ENCODE measurements at regions not wholly inside any gene's neighbourhood (a gene's known extent, or its start where the extent isn't known, plus 50 kb on each side); places are given as distances from the start of the nearest gene placed in this dataset.

GRCh38 chr12:46554460-46554859, 181.9 kb upstream of the SLC38A2 start:
- Histone ChIP-seq H3K4me3 (ENCODE audit: low read depth, low read length, poor library complexity, severe bottlenecking) (no peak overlapping the region), H3K9ac (ENCODE audit: low read length) (no peak overlapping the region), H3K9me2 (ENCODE audit: low read depth, low read length) (no peaks in the 10 kb centered on the region), H2AFZ (ENCODE audit: low read length) (no peak overlapping the region), H3K27me3 (ENCODE audit: insufficient read depth, low read length) (no peaks in the 10 kb centered on the region), H3K36me3 (ENCODE audit: insufficient read depth, low read length) (no peaks in the 10 kb centered on the region), H3K4me2 (ENCODE audit: low read length) (no peak overlapping the region), H3K4me1 (ENCODE audit: insufficient read depth, low read length, severe bottlenecking) (no peaks in the 10 kb centered on the region), H3K9me3 (ENCODE audit: low read length) (no peaks in the 10 kb centered on the region), H3K27ac (ENCODE audit: low read depth, low read length, poor library complexity, severe bottlenecking) (no peak overlapping the region), H4K20me1 (ENCODE audit: insufficient read depth, low read length) (no peaks in the 10 kb centered on the region), H3K79me2 (ENCODE audit: insufficient read depth, low read length) (no peaks in the 10 kb centered on the region), H3F3A (ENCODE audit: insufficient read depth, low read length) (no peaks in the 10 kb centered on the region)
- TF ChIP-seq EZH2 (IDR thresholded peaks at IDR 0.05; ENCODE audit: borderline replicate concordance, low read length) (no peak), CTCF (IDR thresholded peaks at IDR 0.05; ENCODE audit: low read length) (no peak)

DNA sequence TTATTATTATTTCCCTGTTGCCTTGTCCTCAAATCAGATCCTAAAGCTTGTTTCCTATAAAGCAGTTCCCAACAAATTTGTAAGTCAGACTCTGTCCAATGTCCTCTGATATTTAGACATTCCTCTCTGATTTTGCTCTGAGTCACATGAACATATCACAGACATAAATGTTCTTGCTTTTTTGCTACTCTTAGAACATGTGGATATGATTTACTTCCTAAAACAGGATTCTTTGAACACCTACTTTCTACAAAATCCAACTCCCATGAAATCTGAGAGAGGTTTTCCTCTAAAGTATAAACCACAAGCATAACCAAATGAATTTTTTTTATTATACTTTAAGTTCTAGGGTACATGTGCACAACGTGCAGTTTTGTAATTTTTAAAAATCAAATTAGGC, 181.3 kb upstream of the SLC38A2 start:
- Histone ChIP-seq H3F3A (ENCODE audit: insufficient read depth, low read length) (no peaks in the 10 kb centered on the region), H3K27me3 (ENCODE audit: insufficient read depth, low read length) (no peaks in the 10 kb centered on the region), H3K79me2 (ENCODE audit: insufficient read depth, low read length) (no peaks in the 10 kb centered on the region), H3K9me3 (ENCODE audit: low read length) (no peaks in the 10 kb centered on the region), H4K20me1 (ENCODE audit: insufficient read depth, low read length) (no peaks in the 10 kb centered on the region), H2AFZ (ENCODE audit: low read length) (no peak overlapping the region), H3K4me1 (ENCODE audit: insufficient read depth, low read length, severe bottlenecking) (no peaks in the 10 kb centered on the region), H3K4me2 (ENCODE audit: low read length) (no peak overlapping the region), H3K9ac (ENCODE audit: low read length) (no peak overlapping the region), H3K9me2 (ENCODE audit: low read depth, low read length) (no peaks in the 10 kb centered on the region), H3K27ac (ENCODE audit: low read depth, low read length, poor library complexity, severe bottlenecking) (no peak overlapping the region), H3K4me3 (ENCODE audit: low read depth, low read length, poor library complexity, severe bottlenecking) (no peak overlapping the region), H3K36me3 (ENCODE audit: insufficient read depth, low read length) (no peaks in the 10 kb centered on the region)
- no peak for TF ChIP-seq EZH2 (IDR thresholded peaks at IDR 0.05; ENCODE audit: borderline replicate concordance, low read length)
- no peak for TF ChIP-seq CTCF (IDR thresholded peaks at IDR 0.05; ENCODE audit: low read length)

DNA sequence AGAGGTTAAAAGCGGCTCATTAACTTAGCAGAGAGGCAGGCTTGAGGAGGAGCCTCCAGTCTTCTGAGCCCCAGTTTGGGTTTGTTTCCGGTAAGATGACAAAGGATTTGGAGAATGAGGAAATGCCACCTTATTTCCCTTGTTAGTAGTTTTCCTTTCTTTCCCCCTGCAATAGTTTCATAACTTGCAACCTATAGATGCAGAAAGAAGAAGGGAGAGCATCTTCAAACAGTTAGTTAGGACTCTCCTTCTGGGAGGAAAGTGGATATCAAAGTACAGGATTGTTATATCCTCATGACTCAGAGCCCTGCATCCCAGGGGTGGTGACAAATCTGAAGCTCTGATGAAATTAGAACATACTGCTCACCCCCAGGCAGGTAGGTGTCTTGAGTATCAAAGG, 180.7 kb upstream of the SLC38A2 start:
- Histone ChIP-seq H2AFZ (ENCODE audit: low read length) (no peak overlapping the region), H3K9me2 (ENCODE audit: low read depth, low read length) (no peaks in the 10 kb centered on the region), H3K4me1 (ENCODE audit: insufficient read depth, low read length, severe bottlenecking) (no peaks in the 10 kb centered on the region), H3K36me3 (ENCODE audit: insufficient read depth, low read length) (no peaks in the 10 kb centered on the region), H3K79me2 (ENCODE audit: insufficient read depth, low read length) (no peaks in the 10 kb centered on the region), H3K9ac (ENCODE audit: low read length) (no peak overlapping the region), H3K27me3 (ENCODE audit: insufficient read depth, low read length) (no peaks in the 10 kb centered on the region), H3F3A (ENCODE audit: insufficient read depth, low read length) (no peaks in the 10 kb centered on the region), H3K4me2 (ENCODE audit: low read length) (no peak overlapping the region), H3K9me3 (ENCODE audit: low read length) (no peaks in the 10 kb centered on the region), H4K20me1 (ENCODE audit: insufficient read depth, low read length) (no peaks in the 10 kb centered on the region), H3K27ac (ENCODE audit: low read depth, low read length, poor library complexity, severe bottlenecking) (no peak overlapping the region), H3K4me3 (ENCODE audit: low read depth, low read length, poor library complexity, severe bottlenecking) (no peak overlapping the region)
- TF ChIP-seq EZH2 (IDR thresholded peaks at IDR 0.05; ENCODE audit: borderline replicate concordance, low read length) (no peak), CTCF (IDR thresholded peaks at IDR 0.05; ENCODE audit: low read length) (no peak)
